ENCODE measurements at regions not wholly inside any gene's neighbourhood (a gene's known extent, or its start where the extent isn't known, plus 50 kb on each side); places are given as distances from the start of the nearest gene placed in this dataset.

- DNase-seq (no peak), ATAC-seq (no peak)
- H3K27me3 ChIP-seq, result no peaks in the 10 kb centered on the region
- no peaks in the 10 kb centered on the region for H3K4me1 ChIP-seq
- H3K27ac ChIP-seq, result no peak overlapping the region
- H3K9me3 ChIP-seq, result no peaks in the 10 kb centered on the region
- H3K4me3 ChIP-seq, result no peak overlapping the region
- no peaks in the 10 kb centered on the region for H3K36me3 ChIP-seq
- intact Hi-C loops (cut with DNase I), result no loop called here
- TF ChIP-seq CTCF (IDR thresholded peaks at IDR 0.05), result no peak
These were observed 178.0 kb downstream of the PRDM2 start for GRCh38 chr1:13878021-13878420.

- H3K4me3 ChIP-seq, result no peak overlapping the region
- ATAC-seq (no peak), DNase-seq (no peak)
- H3K4me1 ChIP-seq, result no peaks in the 10 kb centered on the region
- no peaks in the 10 kb centered on the region for H3K27me3 ChIP-seq
- H3K27ac ChIP-seq, result no peak overlapping the region
- intact Hi-C loops (cut with DNase I), result no loop called here
- no peaks in the 10 kb centered on the region for H3K36me3 ChIP-seq
- H3K9me3 ChIP-seq, result no peaks in the 10 kb centered on the region
- no peak for TF ChIP-seq CTCF (IDR thresholded peaks at IDR 0.05)
These were observed 178.5 kb downstream of the PRDM2 start for GRCh38 chr1:13878451-13878850.

- no peaks in the 10 kb centered on the region for H3K4me1 ChIP-seq
- ATAC-seq, result no peak
These were observed 181.5 kb downstream of the PRDM2 start for GRCh38 chr1:13881385-13882088.

GRCh38 chr1:13888351-13888986 is 188.5 kb downstream of the PRDM2 start:
- DNase-seq, result no peak
- no peak for ATAC-seq
- no peaks in the 10 kb centered on the region for H3K4me1 ChIP-seq
- no peak for TF ChIP-seq CTCF (IDR thresholded peaks at IDR 0.05)
- no peak overlapping the region for H3K27ac ChIP-seq
- H3K4me3 ChIP-seq, result no peak overlapping the region
- H3K27me3 ChIP-seq, result peaks cover 17 to 65% of the 10 kb centered on the region in 2 donors
- no peaks in the 10 kb centered on the region for H3K9me3 ChIP-seq
- intact Hi-C loops (cut with DNase I), result no loop called here
- no peaks in the 10 kb centered on the region for H3K36me3 ChIP-seq

More at GRCh38 chr1:13881385-13882088, 181.5 kb downstream of the PRDM2 start:
- no peak for DNase-seq
- Histone ChIP-seq H3K27me3 (peaks cover 0 to under 1% of the 10 kb centered on the region in 2 donors), H3K4me3 (no peak overlapping the region), H3K9me3 (no peaks in the 10 kb centered on the region), H3K36me3 (no peaks in the 10 kb centered on the region), H3K27ac (no peak overlapping the region)
- no peak for TF ChIP-seq CTCF (IDR thresholded peaks at IDR 0.05)
- intact Hi-C loops (cut with DNase I), result no loop called here

GRCh38 chr1:13889495-13889894 is 189.5 kb downstream of the PRDM2 start:
- no peaks in the 10 kb centered on the region for H3K36me3 ChIP-seq
- DNase-seq (no peak), ATAC-seq (no peak)
- H3K27me3 ChIP-seq, result peaks cover 17 to 75% of the 10 kb centered on the region in 2 donors
- H3K4me1 ChIP-seq, result no peaks in the 10 kb centered on the region
- H3K4me3 ChIP-seq, result no peak overlapping the region
- H3K9me3 ChIP-seq, result no peaks in the 10 kb centered on the region
- no peak overlapping the region for H3K27ac ChIP-seq
- intact Hi-C loops (cut with DNase I), result no loop called here
- no peak for TF ChIP-seq CTCF (IDR thresholded peaks at IDR 0.05)
